ENCODE measurements at regions not wholly inside any gene's neighbourhood (a gene's known extent, or its start where the extent isn't known, plus 50 kb on each side); places are given as distances from the start of the nearest gene placed in this dataset.

GRCh38 chr10:71048971-71049615 lies 160.7 kb upstream of the PCBD1 start:
- DNase-seq: no peak

DNA sequence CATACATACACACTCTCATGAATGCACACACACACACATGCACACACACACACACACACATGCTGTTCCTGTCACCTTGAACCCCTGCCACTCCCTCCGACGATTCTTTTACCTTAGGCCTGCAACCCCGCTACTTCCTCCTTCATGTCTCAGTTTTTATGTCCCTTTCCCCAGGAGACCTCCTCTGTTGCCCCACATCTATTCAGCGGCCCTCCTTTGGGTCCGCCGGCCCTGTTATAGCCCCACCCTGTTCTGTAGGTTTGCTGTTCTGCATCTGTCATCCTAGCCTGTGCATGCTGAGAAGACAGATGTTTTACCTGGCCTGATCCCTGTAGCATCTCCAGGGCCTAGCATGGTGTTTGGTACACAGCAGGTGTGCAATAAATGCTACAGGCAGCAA lies 161.6 kb upstream of the PCBD1 start:
- DNase-seq: no peak

DNA sequence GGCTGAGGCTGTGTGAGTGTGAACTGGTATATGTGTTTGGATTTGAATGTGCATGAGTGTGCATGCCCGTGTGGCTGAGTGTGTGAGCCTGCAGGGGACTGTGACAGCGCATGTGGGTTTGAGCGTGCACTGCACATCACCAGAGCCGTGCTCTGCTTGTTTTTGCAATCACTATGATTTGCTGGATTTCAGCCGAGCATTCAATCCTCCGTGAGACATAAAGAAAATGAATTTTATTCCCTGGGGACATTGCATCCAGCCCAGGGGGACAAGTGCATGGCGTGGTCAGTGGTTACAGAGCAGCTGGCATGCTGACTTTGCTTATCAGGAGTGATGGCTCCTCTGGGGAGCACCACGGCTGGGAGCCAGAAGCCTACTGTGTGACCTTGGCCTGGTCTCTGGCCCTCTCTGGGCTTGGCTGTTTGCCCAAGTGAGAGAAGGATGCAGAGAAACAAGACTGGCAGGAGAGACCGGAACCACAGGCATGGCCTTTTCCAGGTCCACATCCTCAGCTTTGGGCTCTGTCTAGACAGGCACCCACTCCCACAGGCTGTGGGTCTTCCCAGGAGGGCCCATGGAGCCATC lies 160.2 kb upstream of the UNC5B start:
- DNase-seq: no peak

GRCh38 chr10:71052708-71053107 lies 159.7 kb upstream of the UNC5B start:
- no peak for DNase-seq

GRCh38 chr10:71053169-71053895 lies 159.0 kb upstream of the UNC5B start:
- DNase-seq: no peak

DNA sequence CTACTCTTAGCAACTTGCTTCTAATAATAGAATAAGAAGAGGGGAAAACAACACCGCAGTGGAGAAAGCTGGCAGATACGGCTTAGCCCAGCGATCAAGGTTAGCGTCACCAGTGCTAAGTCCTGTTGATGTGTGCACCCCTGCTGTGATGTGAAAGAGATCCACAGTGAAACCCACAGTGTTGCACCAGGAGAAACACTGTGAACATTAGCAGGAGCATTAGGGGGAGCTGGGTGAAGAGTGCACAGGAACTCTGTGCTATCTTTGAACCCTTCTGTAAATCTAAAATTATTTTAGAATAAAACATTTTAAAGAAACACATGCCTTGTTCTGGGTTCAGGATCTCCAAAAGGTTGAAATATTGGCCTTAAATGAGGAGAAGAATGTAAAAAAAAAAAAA lies 154.1 kb upstream of the UNC5B start:
- DNase-seq: no peak

GRCh38 chr10:71059054-71059818 lies 153.1 kb upstream of the UNC5B start:
- no peak for DNase-seq

DNA sequence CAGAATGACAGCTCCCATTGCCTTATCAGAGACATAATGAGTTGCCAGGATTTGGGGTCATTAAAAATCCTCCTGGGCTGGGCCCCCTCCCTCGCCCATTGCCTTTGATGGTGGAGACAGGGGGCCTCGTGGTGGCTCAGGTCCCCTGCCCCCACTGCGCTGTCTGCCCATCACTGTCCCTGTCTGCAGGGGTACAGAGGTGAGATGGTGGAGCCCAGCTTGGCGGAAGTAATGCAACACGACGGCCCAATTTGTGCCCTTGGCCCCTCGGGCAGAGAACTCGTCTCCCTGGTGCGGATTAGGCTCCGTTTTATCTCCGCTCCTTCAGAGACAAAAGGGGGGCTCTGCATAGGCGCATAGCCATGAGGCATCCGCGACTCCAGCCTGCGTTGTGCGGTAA lies 152.4 kb upstream of the UNC5B start:
- no peak for DNase-seq

DNA sequence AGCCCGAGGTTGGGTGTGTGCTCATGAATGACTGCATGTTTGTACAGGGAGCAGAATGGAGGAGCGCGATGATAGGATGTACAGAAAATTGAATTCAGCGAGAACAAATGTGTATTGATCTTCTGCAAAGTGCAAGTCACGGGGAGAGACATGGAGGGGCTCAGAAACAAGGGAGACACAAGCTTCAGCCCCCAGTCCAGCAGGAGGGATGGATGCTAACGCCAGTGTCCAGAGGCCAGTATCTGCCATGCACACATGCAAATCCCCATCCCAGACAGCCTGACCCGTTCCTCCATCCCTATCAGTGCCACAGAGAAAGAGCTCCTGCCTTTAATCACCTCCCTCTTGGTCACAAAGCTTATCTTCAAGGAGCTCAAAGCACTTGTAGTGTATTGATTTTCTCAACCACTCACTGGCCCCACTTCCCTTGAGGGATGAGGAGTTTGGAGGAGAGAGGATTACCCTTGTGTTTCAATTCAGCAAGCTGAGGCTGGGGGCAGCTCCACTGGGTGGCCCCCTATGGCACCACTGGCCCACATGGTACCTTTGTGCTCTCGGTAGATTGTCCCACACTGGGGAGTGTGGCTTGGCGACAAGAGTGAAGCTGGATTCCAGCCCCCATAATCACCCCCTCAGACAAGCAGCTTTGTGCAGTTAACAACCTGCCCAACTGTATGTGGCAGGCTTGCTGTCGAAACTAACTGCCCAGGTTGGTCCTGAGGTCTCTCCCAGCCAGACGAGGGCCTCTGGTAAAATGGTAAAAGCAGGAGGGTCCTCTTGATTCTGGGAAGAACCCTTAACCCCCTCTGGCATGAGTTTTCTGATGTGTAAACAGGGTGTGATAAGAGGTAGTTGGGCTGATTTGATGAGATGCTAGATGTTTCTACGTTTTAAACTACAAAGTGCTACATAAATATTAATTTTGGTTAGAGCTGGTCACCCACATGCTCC lies 151.6 kb upstream of the UNC5B start:
- no peak for DNase-seq

DNA sequence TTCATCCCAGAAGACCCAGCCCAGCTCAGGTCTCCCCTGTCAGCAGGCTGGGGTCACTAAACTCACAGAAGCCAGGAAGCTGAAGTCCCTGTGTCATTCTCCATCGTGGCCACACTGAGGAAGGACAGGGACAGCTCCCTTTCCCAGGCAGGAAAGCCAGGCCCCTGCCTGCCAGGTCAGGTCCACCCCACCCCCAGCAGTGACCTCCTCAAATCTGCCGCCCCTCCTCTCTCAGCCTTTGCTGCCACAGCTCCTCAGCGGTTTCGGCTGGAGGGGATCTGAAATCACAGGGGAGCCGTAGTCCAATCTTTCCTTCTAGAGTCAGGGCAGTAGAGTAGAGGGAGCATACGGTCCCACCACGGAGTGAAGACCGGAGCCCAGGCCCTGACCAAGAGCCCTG lies 150.9 kb upstream of the UNC5B start:
- no peak for DNase-seq

DNA sequence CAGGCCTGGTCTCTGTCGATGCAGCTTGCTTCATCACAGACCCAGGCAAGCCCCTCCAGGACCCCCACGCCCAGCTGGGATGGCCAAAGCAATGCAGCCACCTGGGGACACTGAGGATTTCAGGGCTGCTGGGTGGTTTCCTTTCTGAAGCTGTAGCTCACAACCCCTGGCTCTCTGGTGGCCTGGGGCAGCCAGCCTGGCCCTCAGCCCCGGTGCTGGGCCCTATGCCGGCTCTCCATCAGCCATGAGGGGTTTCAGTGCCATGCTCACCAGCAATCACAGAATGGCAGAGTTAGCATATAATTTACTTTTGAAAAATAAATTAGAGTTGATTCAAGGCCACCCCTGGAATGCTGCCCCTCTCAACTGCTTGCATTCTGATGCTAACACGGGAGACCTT lies 150.2 kb upstream of the UNC5B start:
- DNase-seq: no peak

GRCh38 chr10:71063401-71063800 lies 149.0 kb upstream of the UNC5B start:
- DNase-seq: no peak

DNA sequence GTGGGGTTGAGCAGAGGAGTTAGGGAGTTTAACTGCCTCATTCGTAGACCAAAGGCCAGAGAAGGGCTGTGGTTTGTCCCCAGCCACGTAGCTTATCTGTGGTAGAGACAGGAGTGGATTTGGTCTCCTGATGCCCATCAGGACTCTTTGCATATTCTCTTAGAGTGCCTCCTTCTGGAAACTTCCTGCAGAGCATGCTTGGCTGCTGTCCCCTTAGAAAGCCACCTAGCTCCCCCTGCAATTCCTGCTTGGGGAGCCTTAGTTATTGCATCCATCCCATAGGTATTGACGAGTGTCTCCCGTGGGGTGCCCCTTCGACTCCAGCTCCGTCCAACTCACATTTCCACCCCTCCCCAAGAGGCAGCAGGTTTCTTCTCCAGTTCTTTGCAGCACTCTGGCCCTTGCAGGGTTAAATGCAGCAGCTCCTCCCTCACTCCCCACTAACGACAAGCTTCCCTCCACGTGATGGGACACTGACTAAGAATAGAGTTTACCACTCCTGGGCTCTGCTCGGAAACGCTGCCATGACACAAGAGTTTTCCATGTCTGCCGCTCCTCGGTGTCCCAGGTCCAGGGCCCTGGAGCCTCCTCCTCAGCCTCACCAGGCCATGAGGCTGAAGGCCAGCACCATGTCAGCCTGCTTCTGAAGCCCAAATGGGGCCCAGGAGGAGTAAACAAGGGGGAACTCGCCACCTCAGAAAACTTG lies 147.8 kb upstream of the UNC5B start:
- peak; percentile 56 for DNase-seq

GRCh38 chr10:71065659-71066058 lies 146.7 kb upstream of the UNC5B start:
- no peak for DNase-seq

DNA sequence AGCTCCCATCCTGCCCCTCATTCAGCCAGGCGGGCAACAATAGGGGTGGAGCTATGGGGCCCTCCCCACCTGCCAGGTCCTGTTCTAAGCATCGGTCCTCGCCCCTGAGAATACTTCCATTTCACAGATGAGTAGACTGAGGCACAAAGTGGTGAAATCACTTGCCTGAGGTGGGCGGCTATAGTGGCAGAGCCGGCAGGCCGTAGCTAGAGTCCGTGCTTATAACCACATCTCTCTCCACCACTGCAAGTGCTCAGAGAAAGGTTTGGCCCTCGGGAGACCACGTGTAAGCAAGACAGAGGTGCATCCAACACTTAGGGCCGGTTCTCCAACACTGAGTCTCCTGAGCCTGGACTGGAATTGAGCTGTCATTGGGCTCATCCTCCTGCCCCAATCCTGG lies 145.8 kb upstream of the UNC5B start:
- DNase-seq: no peak

DNA sequence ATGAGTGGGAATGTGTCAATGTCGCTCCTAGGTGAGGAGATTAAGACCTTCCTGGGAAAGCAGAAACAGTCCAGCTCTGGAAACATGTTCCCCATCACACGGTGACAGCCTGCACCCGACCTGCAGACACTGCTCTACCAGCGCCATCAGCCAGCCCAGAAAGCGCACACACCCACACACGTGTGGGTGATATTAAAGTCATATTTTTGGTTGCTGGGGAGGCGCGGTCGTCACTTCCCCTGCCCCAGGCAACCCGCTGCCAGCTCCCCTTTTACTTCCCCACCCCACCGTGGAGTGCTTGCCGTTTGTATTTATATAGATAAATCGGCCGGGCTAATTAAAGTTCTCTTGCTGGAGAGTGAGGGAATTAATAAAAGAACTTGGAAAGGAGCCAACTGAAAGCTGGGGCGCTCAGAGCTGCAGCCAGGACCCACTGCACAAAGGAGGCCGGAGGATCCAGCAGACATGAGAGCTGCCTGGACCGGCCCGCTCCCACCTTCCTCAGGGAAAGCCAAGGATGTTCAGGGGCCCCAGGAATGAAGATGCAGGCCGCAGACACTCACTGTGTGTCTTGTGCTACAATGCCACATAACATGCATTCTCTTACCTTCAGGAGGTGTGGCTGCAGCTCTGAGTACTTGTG lies 145.2 kb upstream of the UNC5B start:
- no peak for DNase-seq

DNA sequence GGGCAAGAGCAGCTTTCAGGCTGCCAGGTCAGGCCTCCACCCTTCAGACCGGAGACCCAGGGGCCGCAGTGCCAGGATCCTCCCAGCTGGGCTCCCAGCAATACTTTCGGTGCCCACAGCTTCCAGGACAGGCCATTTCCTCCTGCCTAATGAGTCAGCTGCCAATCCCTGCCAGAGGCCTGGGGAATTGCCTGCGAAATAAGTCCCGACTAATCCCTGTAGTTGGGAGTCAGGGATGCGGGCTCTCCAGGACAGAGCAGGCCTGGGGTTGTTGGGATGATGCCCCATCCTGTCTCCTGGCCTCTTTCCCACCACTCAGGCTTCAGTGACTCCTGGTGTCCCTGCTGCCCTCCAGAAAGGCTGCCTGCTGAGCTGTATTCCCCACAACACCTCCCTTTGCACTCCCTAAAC lies 143.5 kb upstream of the UNC5B start:
- DNase-seq: peak; percentile 52

- no peak for DNase-seq
Observed at GRCh38 chr10:71069909-71070666, 142.3 kb upstream of the UNC5B start.

DNA sequence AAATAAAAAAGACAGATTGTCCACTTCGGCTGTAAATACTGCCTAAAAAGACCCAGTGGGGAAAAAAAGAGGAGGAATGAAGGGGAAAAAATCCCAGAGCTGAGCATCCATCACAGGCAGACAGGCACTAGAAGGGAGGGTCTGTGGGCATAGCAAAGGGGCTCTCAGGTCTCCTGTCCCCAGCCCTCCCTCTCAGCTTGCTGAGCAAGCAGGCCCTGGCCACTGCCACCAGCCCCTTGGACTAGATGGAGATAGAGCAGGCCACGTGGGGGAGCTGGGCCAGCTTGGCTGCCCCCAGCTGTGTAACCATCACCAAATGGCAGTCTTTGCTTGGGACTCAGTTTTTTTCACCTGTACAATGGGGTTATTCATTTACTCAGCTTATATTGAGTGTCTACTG lies 141.6 kb upstream of the UNC5B start:
- no peak for DNase-seq

DNA sequence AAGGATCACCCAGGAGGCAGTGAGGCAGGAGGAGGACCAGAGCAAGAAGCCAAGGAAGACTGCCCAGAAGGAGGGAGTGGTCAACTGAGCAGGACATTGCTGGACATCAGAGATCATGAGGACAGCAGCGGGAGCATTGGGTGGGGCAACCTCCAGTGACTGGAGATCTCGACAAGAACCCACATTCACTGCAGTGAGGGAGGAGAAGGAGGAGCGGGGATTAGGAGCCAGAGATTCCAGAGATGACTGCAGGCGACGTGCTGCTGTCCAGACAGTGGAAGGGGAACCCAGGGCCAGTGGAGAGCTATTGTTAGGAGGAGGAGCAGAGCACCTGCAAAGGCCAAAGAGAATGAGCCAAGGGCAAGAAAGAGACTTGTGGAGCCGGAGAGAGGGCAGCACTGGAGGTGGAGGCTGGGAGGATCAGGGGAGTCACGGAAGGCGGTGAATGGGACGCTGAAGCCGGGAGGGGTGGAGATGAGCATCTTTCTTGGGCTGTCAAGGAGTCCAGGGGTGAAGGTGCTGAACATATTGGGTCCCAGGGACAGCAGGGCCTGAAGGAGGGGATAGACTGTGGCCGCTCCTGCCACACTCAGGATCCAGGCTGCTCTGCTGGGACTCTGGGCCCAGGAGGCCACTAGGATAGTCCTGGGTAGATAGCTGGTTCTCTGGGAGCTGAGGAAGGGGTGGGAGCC lies 140.1 kb upstream of the UNC5B start:
- no peak for DNase-seq
